GM18517 (cell line): ENCODE measurements at regions not wholly inside any gene's neighbourhood (a gene's known extent, or its start where the extent isn't known, plus 50 kb on each side); places are given as distances from the start of the nearest gene placed in this dataset.

Experiments
- ATAC-seq: cut with Tn5 transposase; IDR thresholded peaks from one replicate; pipeline ENCODE4 v1.9.1; 2021; ENCODE audit warnings: mild to moderate bottlenecking, moderate library complexity; ENCODE audit not compliant: unreplicated experiment

- ATAC-seq, result no peak
These were observed 223.2 kb upstream of the FOXF1 start for GRCh38 chr16:86286991-86287663.

- no peak for ATAC-seq
These were observed 222.6 kb upstream of the FOXF1 start for GRCh38 chr16:86287664-86288201.

- ATAC-seq, result no peak
These were observed 221.5 kb upstream of the FOXF1 start for GRCh38 chr16:86288716-86289294.

GRCh38 chr16:86289304-86289703 is 221.0 kb upstream of the FOXF1 start:
- ATAC-seq, result no peak

- ATAC-seq, result no peak
These were observed 220.4 kb upstream of the FOXF1 start for GRCh38 chr16:86289907-86290306.

GRCh38 chr16:86291491-86291890 is 218.8 kb upstream of the FOXF1 start:
- ATAC-seq, result no peak

- no peak for ATAC-seq
These were observed 218.1 kb upstream of the FOXF1 start for GRCh38 chr16:86292171-86292775.

- no peak for ATAC-seq
These were observed 217.4 kb upstream of the FOXF1 start for GRCh38 chr16:86292942-86293341.

GRCh38 chr16:86293906-86294305 is 216.4 kb upstream of the FOXF1 start:
- ATAC-seq, result no peak

- no peak for ATAC-seq
These were observed 215.7 kb upstream of the FOXF1 start for GRCh38 chr16:86294535-86295196.

GRCh38 chr16:86296256-86296655 is 214.1 kb upstream of the FOXF1 start:
- no peak for ATAC-seq

- no peak for ATAC-seq
These were observed 212.9 kb upstream of the FOXF1 start for GRCh38 chr16:86297391-86297790.

GRCh38 chr16:86297866-86298757 is 212.2 kb upstream of the FOXF1 start:
- ATAC-seq, result no peak

- ATAC-seq, result no peak
These were observed 211.6 kb upstream of the FOXF1 start for GRCh38 chr16:86298758-86299134.

GRCh38 chr16:86299882-86300610 is 210.3 kb upstream of the FOXF1 start:
- ATAC-seq, result no peak

GRCh38 chr16:86300746-86301481 is 209.4 kb upstream of the FOXF1 start:
- no peak for ATAC-seq

GRCh38 chr16:86302421-86303109 is 207.8 kb upstream of the FOXF1 start:
- ATAC-seq, result no peak

GRCh38 chr16:86303787-86304678 is 206.3 kb upstream of the FOXF1 start:
- ATAC-seq, result no peak
